ENCODE measurements at regions not wholly inside any gene's neighbourhood (a gene's known extent, or its start where the extent isn't known, plus 50 kb on each side); places are given as distances from the start of the nearest gene placed in this dataset.

DNA sequence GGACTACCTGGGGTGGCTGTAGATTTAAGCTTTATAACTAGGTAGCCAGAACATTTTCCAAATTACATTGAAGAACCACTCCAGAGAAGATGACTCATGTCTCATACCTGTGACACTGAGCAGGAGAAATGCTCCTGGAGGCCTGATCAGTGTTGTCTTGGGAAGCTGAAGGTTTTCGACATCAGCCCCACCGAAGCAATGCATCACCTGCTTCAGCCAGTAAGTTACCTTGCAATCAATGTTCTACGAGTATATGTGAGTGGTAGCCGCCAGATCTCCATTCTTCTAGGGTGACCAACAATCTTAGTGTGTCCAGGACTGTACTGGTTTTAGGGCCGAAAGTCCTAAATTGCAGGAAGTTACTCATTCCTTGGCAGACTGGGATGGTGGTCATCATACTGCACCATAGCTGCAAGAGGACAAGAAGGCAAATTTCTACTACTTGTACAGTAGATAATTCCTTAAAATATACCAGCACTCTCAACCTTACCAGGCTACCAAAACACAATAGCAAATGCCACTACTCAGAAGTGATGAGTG is 109.3 kb upstream of the LINC00305 start:
- no peak for TF ChIP-seq CTCF (IDR thresholded peaks at IDR 0.05; ENCODE audit: borderline replicate concordance, extremely low read depth, low read length, poor library complexity, severe bottlenecking)
- TF ChIP-seq EZH2 (IDR thresholded peaks at IDR 0.05; ENCODE audit: borderline replicate concordance, low read depth, low read length, severe bottlenecking) = no peak

DNA sequence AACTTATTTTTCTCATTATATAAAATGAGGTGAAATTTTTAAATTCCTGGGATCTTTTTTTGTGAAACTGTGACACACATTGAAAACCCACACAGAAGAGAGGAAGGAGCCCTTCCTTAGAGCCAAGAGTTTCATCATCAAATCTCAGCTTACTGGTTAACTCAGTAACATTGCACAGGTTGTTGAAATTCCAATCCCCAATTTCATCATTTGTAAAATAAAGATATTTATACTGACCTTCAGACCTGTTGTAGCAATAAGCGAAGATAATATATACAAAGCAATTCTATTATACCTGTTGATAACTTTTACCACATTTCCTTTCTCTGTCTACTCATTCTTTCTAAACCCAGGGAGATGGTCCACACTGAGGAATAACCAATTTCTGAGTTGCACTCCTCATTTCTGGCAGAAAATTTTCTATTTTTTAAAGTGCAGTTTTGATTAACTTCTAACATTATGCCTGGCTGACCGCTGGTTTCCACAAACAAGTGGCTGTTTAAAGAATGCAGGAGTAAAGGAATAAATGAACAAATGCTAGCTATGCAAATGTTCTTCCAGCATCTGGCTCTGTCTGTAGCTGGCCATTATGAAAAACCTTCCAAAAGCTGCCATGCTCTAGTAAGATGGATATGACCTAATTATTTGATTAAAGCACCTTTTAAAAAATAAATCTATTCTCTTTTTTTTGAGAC is 105.7 kb upstream of the LINC00305 start:
- no peaks in the 10 kb centered on the region for H4K20me1 ChIP-seq (ENCODE audit: insufficient read depth, low read length)
- no peak overlapping the region for H3K4me3 ChIP-seq (ENCODE audit: low read depth in 1 of 2, low read length in 2 of 2)
- H3K9ac ChIP-seq (ENCODE audit: low read depth, low read length) = no peak overlapping the region
- DNase-seq (no peak), ATAC-seq (ENCODE audit: insufficient read depth, low read depth) (no peak)
- no peaks in the 10 kb centered on the region for H3K9me3 ChIP-seq (ENCODE audit: insufficient read depth, low read length, severe bottlenecking)
- no peak overlapping the region for H2AFZ ChIP-seq (ENCODE audit: low read depth, low read length)
- H3K4me2 ChIP-seq (ENCODE audit: insufficient read depth, low read length) = no peak overlapping the region
- no peak overlapping the region for H3K27ac ChIP-seq (ENCODE audit: low read length)
- no peaks in the 10 kb centered on the region for H3K36me3 ChIP-seq (ENCODE audit: insufficient read depth, low read length)
- peaks cover 5% of the 10 kb centered on the region for H3K27me3 ChIP-seq (ENCODE audit: insufficient read depth, low read length, poor library complexity)
- no peaks in the 10 kb centered on the region for H3K79me2 ChIP-seq (ENCODE audit: insufficient read depth, low read length)
- TF ChIP-seq EZH2 (IDR thresholded peaks at IDR 0.05; ENCODE audit: borderline replicate concordance, low read depth, low read length, severe bottlenecking) = no peak
- no peak for TF ChIP-seq CTCF (IDR thresholded peaks at IDR 0.05; ENCODE audit: borderline replicate concordance, extremely low read depth, low read length, poor library complexity, severe bottlenecking)
- no peaks in the 10 kb centered on the region for H3K4me1 ChIP-seq (ENCODE audit: insufficient read depth, low read length)

More for the DNA sequence above, 109.3 kb upstream of the LINC00305 start:
- H3K4me3 ChIP-seq (ENCODE audit: low read depth in 1 of 2, low read length in 2 of 2) = no peak overlapping the region
- no peaks in the 10 kb centered on the region for H3K9me3 ChIP-seq (ENCODE audit: insufficient read depth, low read length, severe bottlenecking)
- no peaks in the 10 kb centered on the region for H3K27me3 ChIP-seq (ENCODE audit: insufficient read depth, low read length, poor library complexity)
- H3K4me1 ChIP-seq (ENCODE audit: insufficient read depth, low read length) = no peaks in the 10 kb centered on the region
- DNase-seq = no peak
- no peaks in the 10 kb centered on the region for H3K79me2 ChIP-seq (ENCODE audit: insufficient read depth, low read length)
- no peak overlapping the region for H3K4me2 ChIP-seq (ENCODE audit: insufficient read depth, low read length)
- H3K36me3 ChIP-seq (ENCODE audit: insufficient read depth, low read length) = no peaks in the 10 kb centered on the region
- H3K27ac ChIP-seq (ENCODE audit: low read length) = no peak overlapping the region
- H2AFZ ChIP-seq (ENCODE audit: low read depth, low read length) = no peak overlapping the region
- ATAC-seq (ENCODE audit: insufficient read depth, low read depth) = no peak
- H3K9ac ChIP-seq (ENCODE audit: low read depth, low read length) = no peak overlapping the region
- no peaks in the 10 kb centered on the region for H4K20me1 ChIP-seq (ENCODE audit: insufficient read depth, low read length)

DNA sequence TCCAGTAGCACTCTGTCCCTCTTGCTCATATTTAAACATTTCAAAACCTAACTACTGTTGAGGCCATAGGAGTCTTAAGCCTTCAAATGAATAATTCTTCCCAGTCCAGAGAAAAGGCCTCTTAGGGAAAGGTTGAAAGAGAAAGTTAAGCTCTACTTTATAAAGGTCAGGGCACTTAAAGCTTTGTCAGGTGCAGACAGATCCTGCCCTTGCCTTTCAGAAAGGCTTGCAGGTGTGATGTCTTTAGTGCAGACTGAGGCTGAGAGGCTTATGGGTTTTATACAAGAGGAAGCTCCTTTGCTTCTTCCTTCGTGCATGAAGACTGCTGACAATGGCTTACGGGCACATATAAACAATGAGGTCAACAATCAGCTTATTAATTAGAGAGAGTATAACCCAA is 105.0 kb upstream of the LINC00305 start:
- ATAC-seq (ENCODE audit: insufficient read depth, low read depth) = no peak
- H2AFZ ChIP-seq (ENCODE audit: low read depth, low read length) = no peak overlapping the region

More for the DNA sequence above, 105.0 kb upstream of the LINC00305 start:
- no peaks in the 10 kb centered on the region for H3K79me2 ChIP-seq (ENCODE audit: insufficient read depth, low read length)
- H3K9ac ChIP-seq (ENCODE audit: low read depth, low read length) = no peak overlapping the region
- no peak overlapping the region for H3K4me3 ChIP-seq (ENCODE audit: low read depth in 1 of 2, low read length in 2 of 2)
- no peaks in the 10 kb centered on the region for H3K36me3 ChIP-seq (ENCODE audit: insufficient read depth, low read length)
- TF ChIP-seq CTCF (IDR thresholded peaks at IDR 0.05; ENCODE audit: borderline replicate concordance, extremely low read depth, low read length, poor library complexity, severe bottlenecking) (no peak), EZH2 (IDR thresholded peaks at IDR 0.05; ENCODE audit: borderline replicate concordance, low read depth, low read length, severe bottlenecking) (no peak)
- DNase-seq = no peak
- H3K27ac ChIP-seq (ENCODE audit: low read length) = no peak overlapping the region
- peaks cover 5% of the 10 kb centered on the region for H3K27me3 ChIP-seq (ENCODE audit: insufficient read depth, low read length, poor library complexity)
- H3K9me3 ChIP-seq (ENCODE audit: insufficient read depth, low read length, severe bottlenecking) = no peaks in the 10 kb centered on the region
- H4K20me1 ChIP-seq (ENCODE audit: insufficient read depth, low read length) = no peaks in the 10 kb centered on the region
- no peak overlapping the region for H3K4me2 ChIP-seq (ENCODE audit: insufficient read depth, low read length)
- H3K4me1 ChIP-seq (ENCODE audit: insufficient read depth, low read length) = no peaks in the 10 kb centered on the region

All from DND-41 (cell line).